Astrocyte (in vitro differentiated cells and primary cell): ENCODE measurements at regions not wholly inside any gene's neighbourhood (a gene's known extent, or its start where the extent isn't known, plus 50 kb on each side); places are given as distances from the start of the nearest gene placed in this dataset.
"Not testable (repeated sequence)": the region's sequence is repeated elsewhere in the genome, so short reads cannot be mapped to it uniquely, and the experiment has no call there.

Source experiments
- DNase-seq: peaks from one replicate; pipeline ENCODE4 v3.0.0-alpha.2; 2010; ENCODE audit warnings: low read depth
- FAIRE-seq: peaks from 2 replicates; lab custom pipeline; 2011; peaks lifted over from hg19 to GRCh38; lab: Jason Lieb, UNC
- H2AFZ ChIP-seq: 2 replicates; pipeline ENCODE4 v1.6.0; 2012; ENCODE audit warnings: low read depth, low read length, inconsistent platforms
- H3K27ac ChIP-seq: 2 replicates; pipeline ENCODE4 v1.5.1; 2011; ENCODE audit warnings: low read depth, low read length, inconsistent platforms
- H3K27me3 ChIP-seq: 2 replicates; pipeline ENCODE4 v1.6.0; 2011; ENCODE audit warnings: low read length, inconsistent platforms; ENCODE audit not compliant: insufficient read depth
- H3K36me3 ChIP-seq: 2 replicates; pipeline ENCODE4 v1.5.1; 2011; ENCODE audit warnings: low read length, inconsistent platforms; ENCODE audit not compliant: insufficient read depth
- H3K4me1 ChIP-seq: 2 replicates; pipeline ENCODE4 v1.5.1; 2011; ENCODE audit warnings: low read length, inconsistent platforms; ENCODE audit not compliant: insufficient read depth
- H3K4me2 ChIP-seq: 2 replicates; pipeline ENCODE4 v1.6.0; 2012; ENCODE audit warnings: low read length, inconsistent platforms
- H3K4me3 ChIP-seq: 2 replicates; pipeline ENCODE4 v1.5.1; 2011; ENCODE audit warnings: low read depth, mild to moderate bottlenecking, low read length, inconsistent platforms; ENCODE audit not compliant: insufficient read depth
- H3K79me2 ChIP-seq: 2 replicates; pipeline ENCODE4 v1.6.0; 2012; ENCODE audit warnings: mild to moderate bottlenecking, low read length, inconsistent platforms; ENCODE audit not compliant: insufficient read depth
- H3K9ac ChIP-seq: 2 replicates; pipeline ENCODE4 v1.6.0; 2012; ENCODE audit warnings: mild to moderate bottlenecking, low read length, inconsistent platforms
- H3K9me3 ChIP-seq: 2 replicates; pipeline ENCODE4 v1.5.1; 2012; ENCODE audit warnings: low read depth, mild to moderate bottlenecking, low read length, inconsistent platforms; ENCODE audit not compliant: insufficient read depth
- H4K20me1 ChIP-seq: 2 replicates; pipeline ENCODE4 v1.6.0; 2012; ENCODE audit warnings: low read length, inconsistent platforms; ENCODE audit not compliant: insufficient read depth
- H3K27ac Mint-ChIP-seq: one replicate; pipeline ENCODE4 v1.8.0; 2021; ENCODE audit warnings: mild to moderate bottlenecking, mixed read lengths; ENCODE audit not compliant: unreplicated experiment
- H3K27me3 Mint-ChIP-seq: one replicate; pipeline ENCODE4 v1.8.0; 2021; ENCODE audit warnings: low read depth, mixed read lengths; ENCODE audit not compliant: unreplicated experiment
- H3K36me3 Mint-ChIP-seq: one replicate; pipeline ENCODE4 v1.8.0; 2021; ENCODE audit warnings: low read depth, mixed read lengths; ENCODE audit not compliant: unreplicated experiment
- H3K4me1 Mint-ChIP-seq: one replicate; pipeline ENCODE4 v1.8.0; 2021; ENCODE audit warnings: low read depth, mixed read lengths; ENCODE audit not compliant: unreplicated experiment
- H3K4me3 Mint-ChIP-seq: one replicate; pipeline ENCODE4 v1.8.0; 2021; ENCODE audit warnings: mild to moderate bottlenecking, moderate library complexity, mixed read lengths; ENCODE audit not compliant: unreplicated experiment
- H3K9me3 Mint-ChIP-seq: one replicate; pipeline ENCODE4 v1.8.0; 2021; ENCODE audit warnings: mild to moderate bottlenecking, mixed read lengths; ENCODE audit not compliant: unreplicated experiment

GRCh38 chr4:118504927-118505326, 152.1 kb upstream of the PRSS12 start:
- not testable (repeated sequence) for H3K27me3 ChIP-seq, H3K4me3 Mint-ChIP-seq, H3K27ac Mint-ChIP-seq, H4K20me1 ChIP-seq, H3K4me3 ChIP-seq, H3K4me1 ChIP-seq, H3K9ac ChIP-seq, H3K4me1 Mint-ChIP-seq, H3K36me3 ChIP-seq, H3K27ac ChIP-seq, H3K9me3 Mint-ChIP-seq, H3K36me3 Mint-ChIP-seq, H3K4me2 ChIP-seq, H3K9me3 ChIP-seq, DNase-seq, H2AFZ ChIP-seq, H3K27me3 Mint-ChIP-seq, H3K79me2 ChIP-seq
- FAIRE-seq: peak; percentile 69

- not testable (repeated sequence) for H3K27me3 ChIP-seq, H3K4me3 ChIP-seq, H3K4me3 Mint-ChIP-seq, H3K27ac ChIP-seq, H3K4me2 ChIP-seq, H3K27me3 Mint-ChIP-seq, H3K9me3 ChIP-seq, H3K27ac Mint-ChIP-seq, DNase-seq, H3K79me2 ChIP-seq, H3K4me1 ChIP-seq, H2AFZ ChIP-seq, H3K4me1 Mint-ChIP-seq, H3K36me3 ChIP-seq, H3K9ac ChIP-seq, H3K9me3 Mint-ChIP-seq, H3K36me3 Mint-ChIP-seq, H4K20me1 ChIP-seq
- peak; percentile 13 for FAIRE-seq
Observed at GRCh38 chr4:118505491-118505890, 152.7 kb upstream of the PRSS12 start.

- not testable (repeated sequence) for H3K9ac ChIP-seq, H3K36me3 ChIP-seq, H3K27me3 Mint-ChIP-seq, H3K9me3 Mint-ChIP-seq, H3K27ac ChIP-seq, H3K27me3 ChIP-seq, H3K27ac Mint-ChIP-seq, H3K4me3 Mint-ChIP-seq, FAIRE-seq, H3K4me2 ChIP-seq, H3K36me3 Mint-ChIP-seq, DNase-seq, H3K9me3 ChIP-seq, H2AFZ ChIP-seq, H3K4me1 Mint-ChIP-seq, H3K79me2 ChIP-seq, H4K20me1 ChIP-seq, H3K4me3 ChIP-seq, H3K4me1 ChIP-seq
Observed at GRCh38 chr4:118512870-118513269, 160.1 kb upstream of the PRSS12 start.

GRCh38 chr4:118514332-118514731, 161.5 kb upstream of the PRSS12 start:
- H3K4me3 Mint-ChIP-seq, H3K27ac ChIP-seq, H3K4me2 ChIP-seq, H4K20me1 ChIP-seq, H3K27me3 Mint-ChIP-seq, H3K36me3 Mint-ChIP-seq, DNase-seq, H3K4me1 ChIP-seq, H3K27ac Mint-ChIP-seq, H3K4me3 ChIP-seq, FAIRE-seq, H3K9ac ChIP-seq, H3K4me1 Mint-ChIP-seq, H3K36me3 ChIP-seq, H3K9me3 Mint-ChIP-seq, H2AFZ ChIP-seq, H3K79me2 ChIP-seq, H3K9me3 ChIP-seq, H3K27me3 ChIP-seq: not testable (repeated sequence)

GRCh38 chr4:118516107-118516506, 163.3 kb upstream of the PRSS12 start:
- H2AFZ ChIP-seq, H4K20me1 ChIP-seq, H3K27ac ChIP-seq, H3K9me3 Mint-ChIP-seq, H3K4me3 ChIP-seq, H3K36me3 Mint-ChIP-seq, H3K4me1 ChIP-seq, H3K27ac Mint-ChIP-seq, H3K27me3 Mint-ChIP-seq, H3K36me3 ChIP-seq, DNase-seq, H3K9ac ChIP-seq, H3K27me3 ChIP-seq, H3K4me3 Mint-ChIP-seq, H3K79me2 ChIP-seq, H3K4me2 ChIP-seq, FAIRE-seq, H3K4me1 Mint-ChIP-seq, H3K9me3 ChIP-seq: not testable (repeated sequence)

GRCh38 chr4:118530107-118530506, 155.1 kb upstream of the METTL14 start:
- not testable (repeated sequence) for H3K4me2 ChIP-seq, H3K4me3 ChIP-seq, H3K79me2 ChIP-seq, H3K27me3 ChIP-seq, H3K27ac ChIP-seq, H3K36me3 Mint-ChIP-seq, H3K9me3 ChIP-seq, H3K27ac Mint-ChIP-seq, H3K9ac ChIP-seq, H2AFZ ChIP-seq, H3K4me3 Mint-ChIP-seq, H3K4me1 ChIP-seq, H3K4me1 Mint-ChIP-seq, H3K36me3 ChIP-seq, H4K20me1 ChIP-seq, DNase-seq, H3K27me3 Mint-ChIP-seq, H3K9me3 Mint-ChIP-seq, FAIRE-seq
